ENCODE measurements at regions not wholly inside any gene's neighbourhood (a gene's known extent, or its start where the extent isn't known, plus 50 kb on each side); places are given as distances from the start of the nearest gene placed in this dataset.

- no peak for TF ChIP-seq SUZ12 (IDR thresholded peaks at IDR 0.05; ENCODE audit: extremely low read depth, insufficient read depth, insufficient read length)
- TF ChIP-seq ZNF274 (IDR thresholded peaks at IDR 0.05; ENCODE audit: low read depth, low read length), result no peak
Measured at GRCh38 chr4:112031712-112032328, 113.4 kb upstream of the FAM241A start.

Data from NT2/D1 (cell line).